GM21447 (cell line): ENCODE measurements at regions not wholly inside any gene's neighbourhood (a gene's known extent, or its start where the extent isn't known, plus 50 kb on each side); places are given as distances from the start of the nearest gene placed in this dataset.
A peak's percentile ranks its signal among the peaks of the same experiment; 100 is the strongest.
"Not testable (repeated sequence)": the region's sequence is repeated elsewhere in the genome, so short reads cannot be mapped to it uniquely, and the experiment has no call there.

Experiments
- ATAC-seq: cut with Tn5 transposase; IDR thresholded peaks from one replicate; pipeline ENCODE4 v1.9.1; 2021; ENCODE audit not compliant: unreplicated experiment

- no peak for ATAC-seq
Measured at GRCh38 chrX:40996886-40997530, 88.2 kb upstream of the USP9X start.

- no peak for ATAC-seq
Measured at GRCh38 chrX:40998123-40998522, 87.1 kb upstream of the USP9X start.

- ATAC-seq, result no peak
Measured at GRCh38 chrX:41001327-41001726, 83.9 kb upstream of the USP9X start.

- no peak for ATAC-seq
Measured at GRCh38 chrX:41002026-41002425, 83.2 kb upstream of the USP9X start.

GRCh38 chrX:41003506-41004270 is 81.6 kb upstream of the USP9X start:
- ATAC-seq, result no peak

- ATAC-seq, result no peak
Measured at GRCh38 chrX:41005445-41005992, 79.7 kb upstream of the USP9X start.

- ATAC-seq, result peak; percentile 67
Measured at GRCh38 chrX:41009850-41010846, 75.1 kb upstream of the USP9X start.

- no peak for ATAC-seq
Measured at GRCh38 chrX:41014776-41015360, 70.4 kb upstream of the USP9X start.

- ATAC-seq, result not testable (repeated sequence)
Measured at GRCh38 chrX:41017785-41018184, 67.5 kb upstream of the USP9X start.

GRCh38 chrX:41018391-41019040 is 66.7 kb upstream of the USP9X start:
- ATAC-seq, result not testable (repeated sequence)

GRCh38 chrX:41019041-41019392 is 66.2 kb upstream of the USP9X start:
- ATAC-seq, result no peak

GRCh38 chrX:41022566-41022965 is 62.7 kb upstream of the USP9X start:
- no peak for ATAC-seq

GRCh38 chrX:41023098-41023497 is 62.1 kb upstream of the USP9X start:
- no peak for ATAC-seq

GRCh38 chrX:41024335-41024734 is 60.9 kb upstream of the USP9X start:
- ATAC-seq, result not testable (repeated sequence)

- no peak for ATAC-seq
Measured at GRCh38 chrX:41024755-41025154, 60.5 kb upstream of the USP9X start.

- no peak for ATAC-seq
Measured at GRCh38 chrX:41025926-41026701, 59.1 kb upstream of the USP9X start.

- no peak for ATAC-seq
Measured at GRCh38 chrX:41026702-41027078, 58.6 kb upstream of the USP9X start.

GRCh38 chrX:41029332-41029731 is 55.9 kb upstream of the USP9X start:
- no peak for ATAC-seq

- ATAC-seq, result no peak
Measured at GRCh38 chrX:41031256-41031967, 53.8 kb upstream of the USP9X start.
